SIG-M5 treated with dmso at 0.1 percent for 504 hours (cell line): ENCODE measurements at regions not wholly inside any gene's neighbourhood (a gene's known extent, or its start where the extent isn't known, plus 50 kb on each side); places are given as distances from the start of the nearest gene placed in this dataset.

Source experiments
- DNase-seq: peaks from one replicate; lab custom pipeline; 2025; ENCODE audit not compliant: unreplicated experiment; lab: John Stamatoyannopoulos, UW

GRCh38 chr6:168981187-168981586, 272.5 kb downstream of the THBS2 start:
- no peak for DNase-seq

DNA sequence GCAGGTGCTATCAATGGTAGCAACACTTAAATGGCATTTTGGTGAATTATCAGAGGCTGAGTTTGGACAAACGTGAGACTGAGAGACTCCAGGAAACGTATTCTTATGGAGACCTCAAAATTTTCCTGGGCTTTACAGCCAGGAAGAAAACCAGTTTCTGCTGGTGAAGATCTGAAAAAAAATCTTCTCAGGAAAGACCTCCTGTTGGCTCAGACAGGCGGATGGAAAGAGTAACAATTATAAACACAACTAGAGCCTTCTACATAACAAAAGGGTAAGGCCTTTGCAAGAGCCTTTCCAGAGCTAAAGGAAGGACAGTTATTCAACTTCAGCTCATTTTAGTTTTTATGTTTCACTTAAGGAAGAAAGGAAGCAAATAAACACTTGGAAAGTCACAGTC, 274.4 kb downstream of the THBS2 start:
- no peak for DNase-seq

GRCh38 chr6:168972128-168972527, 281.5 kb downstream of the THBS2 start:
- no peak for DNase-seq

- DNase-seq = no peak
Measured at GRCh38 chr6:168971549-168971948, 282.1 kb downstream of the THBS2 start.

DNA sequence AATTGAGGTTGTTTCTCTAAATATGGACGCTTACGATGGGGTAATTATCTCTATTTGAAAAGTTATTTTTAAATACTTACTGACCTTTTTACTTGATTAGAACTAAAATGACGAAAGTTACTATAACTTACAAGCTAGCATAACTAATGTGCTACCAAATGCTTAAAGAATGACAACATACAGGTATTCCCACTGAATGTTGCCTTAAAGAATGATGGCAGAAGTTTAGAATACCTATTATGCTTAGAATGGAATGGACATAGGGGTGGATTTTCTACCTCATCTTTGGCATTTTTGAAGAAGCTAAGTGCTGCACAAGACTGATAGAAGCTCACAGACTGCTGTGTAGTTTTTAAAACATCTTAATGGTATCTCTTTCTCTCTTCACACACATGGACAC, 284.8 kb downstream of the THBS2 start:
- DNase-seq = no peak

DNA sequence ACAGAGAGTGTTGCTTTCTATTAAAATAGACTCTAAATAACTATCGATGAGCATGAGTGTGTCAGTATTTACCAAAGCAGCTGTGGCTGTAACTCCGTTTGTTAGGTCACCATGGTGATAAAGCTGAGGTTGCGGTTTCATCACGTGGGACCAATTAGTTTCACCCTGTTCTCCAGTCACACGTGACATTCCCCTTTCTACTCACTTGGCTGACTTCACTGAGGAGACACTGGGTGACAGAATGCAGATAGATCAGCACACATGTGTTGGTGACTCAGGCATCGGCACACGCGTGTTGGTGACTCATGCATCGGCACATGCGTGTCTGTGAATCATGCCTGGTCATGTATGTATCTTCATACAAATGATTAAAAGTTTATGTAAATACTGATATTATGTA, 285.4 kb downstream of the THBS2 start:
- DNase-seq = no peak

DNA sequence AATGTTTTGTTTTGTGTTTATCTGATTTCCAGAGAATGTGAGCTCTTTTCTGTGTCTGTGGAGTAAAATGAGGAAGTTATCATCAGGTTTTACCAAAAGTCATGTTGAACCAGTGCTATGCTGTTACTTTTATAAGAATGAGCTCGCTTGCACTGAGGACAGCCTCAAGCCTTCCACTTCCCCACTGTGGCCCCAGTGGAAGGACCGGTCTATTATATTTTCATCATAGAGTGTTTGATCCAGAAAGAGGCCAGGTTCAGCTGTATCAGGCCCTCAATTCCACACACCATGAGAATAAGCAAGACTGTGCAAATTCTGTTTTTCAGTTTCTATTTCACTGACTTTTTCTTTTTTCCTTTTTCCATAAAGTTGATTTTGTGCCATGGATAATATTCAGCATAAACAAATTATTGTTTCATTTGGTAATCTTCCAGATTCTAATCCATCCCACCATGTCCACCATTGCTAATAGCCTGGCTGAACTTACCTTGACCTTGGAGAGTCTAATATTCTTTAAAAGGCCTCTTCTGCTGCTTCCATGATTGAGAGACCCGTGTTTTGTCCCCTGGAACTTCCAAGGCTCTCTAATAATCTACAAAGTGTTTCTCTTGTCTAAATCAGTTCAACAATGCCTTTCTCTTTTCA, 286.2 kb downstream of the THBS2 start:
- DNase-seq = peak; percentile 9

DNA sequence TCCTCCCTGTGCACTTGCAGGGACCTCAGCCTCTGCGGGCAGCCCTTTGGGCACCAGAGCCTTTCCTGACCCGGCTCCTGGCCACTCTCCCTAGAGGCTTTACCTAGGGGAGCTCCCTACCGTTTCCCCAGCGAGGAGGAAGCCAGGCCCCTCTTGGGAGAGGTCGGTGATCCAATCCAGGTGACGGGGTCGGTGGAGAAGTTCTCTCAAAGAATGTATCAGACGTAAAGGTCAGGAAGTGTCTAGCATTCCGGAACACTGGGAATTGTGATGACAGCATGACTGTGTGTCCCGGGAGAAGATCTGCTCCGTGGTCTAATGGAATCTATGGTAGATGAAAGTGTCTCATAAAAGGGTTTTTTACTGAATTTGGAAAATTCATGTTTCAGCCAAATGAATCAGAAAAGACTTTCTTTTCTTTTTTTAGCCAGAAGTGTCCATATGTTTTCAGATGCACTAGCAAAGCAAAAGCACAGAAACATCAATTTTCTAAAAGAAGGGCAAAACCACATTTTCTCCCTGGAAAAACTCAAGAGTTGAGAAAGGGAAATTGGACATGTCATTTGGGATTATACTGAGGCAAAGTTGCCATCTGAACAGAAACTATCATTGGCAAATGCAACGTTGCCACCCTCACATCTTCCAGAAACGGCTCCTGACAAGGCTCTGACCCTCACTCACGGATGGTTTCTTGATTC, 289.4 kb downstream of the THBS2 start:
- no peak for DNase-seq

DNA sequence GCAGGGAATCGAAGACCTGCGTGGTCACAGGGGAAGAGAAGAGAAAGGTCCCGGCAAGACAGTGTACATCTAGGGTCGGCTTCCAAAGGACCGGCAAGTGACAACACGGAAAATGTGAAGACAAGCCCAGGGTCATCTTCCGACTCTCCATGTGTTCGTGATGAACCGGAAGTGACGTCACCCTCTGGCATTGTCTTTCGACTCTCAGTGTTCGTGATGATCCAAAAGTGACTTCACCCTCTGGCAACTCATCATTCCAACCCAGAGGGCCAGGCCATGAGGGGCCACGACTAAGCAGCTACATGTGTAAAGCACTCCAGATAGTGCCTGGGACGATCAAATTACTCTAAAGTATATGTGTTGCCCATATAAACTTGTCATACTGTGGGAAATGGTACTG, 290.8 kb downstream of the THBS2 start:
- DNase-seq = no peak

GRCh38 chr6:168961264-168961656, 292.4 kb downstream of the THBS2 start:
- no peak for DNase-seq

GRCh38 chr6:168960551-168961263, 292.9 kb downstream of the THBS2 start:
- no peak for DNase-seq

DNA sequence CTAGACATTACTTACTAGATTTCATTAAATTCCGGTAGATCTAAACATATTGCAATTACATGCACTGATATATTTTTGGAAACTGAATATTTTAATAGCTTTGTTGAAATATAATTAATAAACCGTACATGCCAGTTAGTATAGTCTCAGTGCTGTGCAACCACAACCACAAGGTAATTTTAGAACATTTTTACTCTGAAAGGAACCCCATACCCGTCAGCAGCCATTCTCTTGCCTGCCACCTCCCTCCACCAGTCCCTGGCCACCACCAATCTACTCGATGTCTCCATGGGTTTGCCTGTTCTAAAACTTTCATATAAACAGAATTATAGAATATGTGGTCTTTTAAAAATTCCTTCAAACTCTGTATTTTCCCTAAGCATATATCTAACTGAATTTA, 293.9 kb downstream of the THBS2 start:
- no peak for DNase-seq

DNA sequence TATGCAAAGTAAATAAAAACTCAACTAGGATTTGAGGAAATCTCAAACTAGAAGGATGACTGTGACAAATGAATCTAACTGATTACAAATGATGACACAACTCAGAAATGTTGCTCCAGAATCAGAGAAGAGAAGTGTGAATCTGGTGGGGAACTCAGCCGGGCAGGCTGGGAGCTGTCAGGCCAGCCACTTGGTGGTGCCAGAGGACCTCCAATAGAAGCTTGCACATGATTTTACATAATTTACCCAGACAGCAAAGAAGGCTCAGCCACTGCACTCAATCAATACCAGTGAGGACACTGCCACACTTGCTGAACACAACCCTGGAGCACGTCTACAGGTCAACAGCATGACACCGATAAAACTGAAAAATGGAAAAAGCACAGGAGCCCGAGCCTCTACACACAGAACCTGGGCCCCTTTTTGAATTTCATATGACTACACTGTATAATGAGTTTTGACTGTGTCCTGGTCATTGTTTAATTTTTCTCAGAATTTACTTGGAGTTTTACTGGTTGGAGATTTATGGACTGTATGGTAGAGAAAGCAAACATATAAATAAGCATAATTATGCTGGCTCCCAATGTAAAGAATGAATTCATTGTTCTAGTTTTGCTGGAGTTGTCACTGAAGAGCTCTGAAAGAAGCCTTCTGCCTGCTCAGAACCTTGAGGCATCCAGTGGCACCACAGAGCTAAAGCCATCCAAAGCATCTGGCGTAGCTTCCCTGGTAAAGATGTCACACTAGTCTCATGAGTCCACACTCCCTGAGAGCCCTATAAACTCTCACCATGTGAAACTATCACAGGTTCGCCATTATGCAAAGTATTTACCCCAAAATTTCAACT, 296.5 kb downstream of the THBS2 start:
- peak; percentile 58 for DNase-seq

GRCh38 chr6:168956141-168956838, 297.4 kb downstream of the THBS2 start:
- DNase-seq = no peak

GRCh38 chr6:168953461-168953860, 300.2 kb downstream of the THBS2 start:
- DNase-seq = no peak

GRCh38 chr6:168951217-168951616, 302.4 kb downstream of the THBS2 start:
- DNase-seq = no peak

- no peak for DNase-seq
Measured at GRCh38 chr6:168950858-168951214, 302.8 kb downstream of the THBS2 start.

GRCh38 chr6:168949981-168950857, 303.4 kb downstream of the THBS2 start:
- no peak for DNase-seq

DNA sequence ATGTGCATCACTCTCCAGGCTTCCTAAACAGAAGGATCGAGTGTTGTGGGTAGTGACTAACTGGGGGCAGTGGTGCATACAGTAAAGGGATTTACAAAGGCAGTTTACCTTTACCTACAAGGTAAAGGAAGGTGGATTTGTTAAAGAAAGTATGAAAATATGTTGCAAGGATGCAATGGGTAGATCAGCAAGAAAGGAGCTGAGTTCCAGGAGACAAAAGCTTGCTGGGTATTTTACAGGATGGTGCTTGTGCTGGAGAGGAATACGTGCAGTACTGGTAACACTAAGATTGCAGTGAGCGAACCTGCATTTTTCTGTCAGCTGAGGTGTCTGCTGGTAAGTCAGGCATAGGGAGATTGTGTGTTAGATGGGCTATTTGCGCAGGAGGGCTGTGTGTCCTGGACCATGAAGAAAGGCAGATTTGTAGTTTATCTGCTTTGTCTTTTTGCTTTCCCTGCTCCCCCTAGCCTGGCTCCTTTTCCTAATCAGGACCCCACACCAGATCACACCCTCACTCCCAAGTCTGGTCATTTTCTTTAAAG, 304.6 kb downstream of the THBS2 start:
- no peak for DNase-seq

DNA sequence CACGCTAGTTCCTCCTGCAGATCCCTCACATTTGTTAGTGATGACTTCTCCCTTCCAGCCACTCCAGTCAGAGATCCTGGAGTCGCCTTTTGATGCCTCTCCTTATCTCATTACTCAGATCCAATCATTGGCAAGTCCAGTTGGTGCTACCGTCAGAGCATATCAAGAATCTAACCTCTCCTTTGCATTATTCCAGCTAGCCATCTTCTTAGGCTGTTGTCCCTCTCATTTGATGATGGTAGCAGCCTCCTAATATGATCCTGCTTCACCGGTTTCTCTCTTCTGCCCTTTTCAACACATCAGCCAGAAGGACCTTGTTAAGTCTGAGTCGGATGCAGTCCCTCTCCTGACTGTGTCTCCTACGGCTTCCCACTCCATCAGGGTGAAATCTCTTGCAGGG, 305.6 kb downstream of the THBS2 start:
- no peak for DNase-seq
